ENCODE measurements at regions not wholly inside any gene's neighbourhood (a gene's known extent, or its start where the extent isn't known, plus 50 kb on each side); places are given as distances from the start of the nearest gene placed in this dataset.
A peak's percentile ranks its signal among the peaks of the same experiment; 100 is the strongest.

DNA sequence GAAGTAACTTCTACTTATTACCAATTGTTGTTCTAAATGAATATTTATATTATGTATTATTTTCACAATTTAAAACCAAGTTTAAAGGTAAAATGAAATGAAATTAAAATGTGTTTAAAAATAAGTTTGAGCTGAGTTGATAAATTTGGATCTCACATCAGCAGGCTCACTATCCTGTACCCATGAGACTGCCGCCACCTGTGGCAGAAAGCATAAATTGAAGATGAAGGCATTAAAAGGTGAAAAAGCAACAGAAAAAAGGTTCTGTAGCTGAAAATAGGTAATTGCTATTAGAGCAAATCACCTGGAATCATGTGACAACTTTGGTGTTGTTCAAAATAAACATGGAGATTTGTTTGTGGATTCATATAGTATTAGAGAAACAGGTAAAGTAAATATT is 133.0 kb upstream of the CADM2 start:
- no peak overlapping the region for H3K27ac ChIP-seq
- no peaks in the 10 kb centered on the region for H3K36me3 ChIP-seq
- H3K9me3 ChIP-seq: no peaks in the 10 kb centered on the region
- no peaks in the 10 kb centered on the region for H3K27me3 ChIP-seq
- H3K9ac ChIP-seq: no peak overlapping the region
- H3K4me3 ChIP-seq: no peak overlapping the region
- TF ChIP-seq Cebpa-rat (IDR thresholded peaks at IDR 0.05): no peak
- no peaks in the 10 kb centered on the region for H3K4me1 ChIP-seq
- H3K4me2 ChIP-seq: no peak overlapping the region
- H4K20me1 ChIP-seq: no peaks in the 10 kb centered on the region

DNA sequence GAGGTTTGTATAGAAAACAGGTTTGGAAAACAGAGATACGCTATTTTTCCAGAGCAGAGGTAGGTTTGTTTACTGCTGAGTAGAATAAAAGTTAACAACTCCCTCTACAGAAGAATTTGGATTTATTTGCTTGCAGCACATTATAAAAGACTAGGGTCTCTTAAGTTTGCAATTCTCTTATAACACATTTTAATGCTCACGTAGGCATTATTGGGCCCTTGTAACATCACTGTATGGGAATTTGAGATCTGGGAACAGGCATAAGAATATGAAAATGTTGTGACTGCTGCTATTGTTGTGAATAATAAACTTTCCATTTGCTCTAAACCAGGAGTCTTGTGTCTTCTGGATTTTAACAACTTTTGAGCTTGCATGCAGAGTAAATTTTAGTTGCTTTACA is 128.3 kb upstream of the CADM2 start:
- H3K9ac ChIP-seq: no peak overlapping the region
- H3K27ac ChIP-seq: no peak overlapping the region
- TF ChIP-seq Cebpa-rat (IDR thresholded peaks at IDR 0.05): no peak
- no peaks in the 10 kb centered on the region for H3K27me3 ChIP-seq
- peaks cover 10% of the 10 kb centered on the region for H3K9me3 ChIP-seq
- no peaks in the 10 kb centered on the region for H3K36me3 ChIP-seq
- H3K4me2 ChIP-seq: no peak overlapping the region
- no peaks in the 10 kb centered on the region for H3K4me1 ChIP-seq
- H3K4me3 ChIP-seq: no peak overlapping the region
- H4K20me1 ChIP-seq: no peaks in the 10 kb centered on the region

DNA sequence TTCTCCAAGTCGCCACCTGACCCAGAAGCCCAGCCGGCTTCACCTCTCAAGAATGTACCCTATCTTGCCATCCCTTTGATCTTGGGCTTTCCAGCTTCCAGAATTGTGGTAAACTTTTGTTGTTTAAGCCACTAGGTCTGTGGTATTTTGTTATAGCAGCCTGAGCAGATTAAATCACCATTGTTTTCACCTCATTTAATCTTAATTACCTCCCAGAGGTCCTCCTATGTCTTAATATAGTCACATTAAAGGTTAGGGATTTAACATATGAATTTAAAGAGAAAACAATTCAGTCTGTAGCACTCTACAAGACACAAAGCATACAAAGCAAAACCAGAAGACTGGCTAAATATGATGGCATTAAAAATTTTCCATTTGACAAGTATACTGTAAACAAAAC is 123.4 kb upstream of the CADM2 start:
- Histone ChIP-seq H3K4me1 (no peaks in the 10 kb centered on the region), H3K36me3 (no peaks in the 10 kb centered on the region), H3K27me3 (no peaks in the 10 kb centered on the region), H3K9me3 (peaks cover 10% of the 10 kb centered on the region), H3K4me2 (no peak overlapping the region), H4K20me1 (no peaks in the 10 kb centered on the region), H3K27ac (no peak overlapping the region), H3K9ac (no peak overlapping the region), H3K4me3 (no peak overlapping the region)
- no peak for TF ChIP-seq Cebpa-rat (IDR thresholded peaks at IDR 0.05)

DNA sequence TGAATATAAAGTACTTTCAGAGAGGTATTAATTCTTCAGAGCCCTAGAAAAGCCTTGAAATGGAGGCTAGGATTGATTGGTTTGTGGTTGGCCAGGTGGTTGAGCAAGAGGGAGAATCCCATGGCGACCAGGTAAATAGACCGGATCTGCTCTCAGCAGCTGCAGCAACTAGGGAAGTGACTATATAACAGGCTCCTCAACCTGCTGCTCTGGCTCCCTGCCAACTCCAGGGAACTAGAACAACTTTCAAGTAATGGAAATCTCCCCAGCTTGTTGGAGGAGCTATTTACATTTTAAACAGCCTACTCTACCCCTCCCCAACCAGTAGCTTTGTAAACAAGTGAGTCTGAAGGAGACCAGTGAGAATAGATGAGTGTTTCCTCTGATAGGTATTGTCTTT is 121.8 kb upstream of the CADM2 start:
- no peak for TF ChIP-seq Cebpa-rat (IDR thresholded peaks at IDR 0.05)
- H3K27ac ChIP-seq: no peak overlapping the region
- H3K27me3 ChIP-seq: no peaks in the 10 kb centered on the region
- H3K36me3 ChIP-seq: no peaks in the 10 kb centered on the region
- H3K4me2 ChIP-seq: no peak overlapping the region
- H3K4me1 ChIP-seq: peaks cover 6% of the 10 kb centered on the region; the same call in 1 of the 2 replicates
- H3K4me3 ChIP-seq: no peak overlapping the region
- H3K9me3 ChIP-seq: peaks cover 10% of the 10 kb centered on the region
- H4K20me1 ChIP-seq: no peaks in the 10 kb centered on the region
- no peak overlapping the region for H3K9ac ChIP-seq

DNA sequence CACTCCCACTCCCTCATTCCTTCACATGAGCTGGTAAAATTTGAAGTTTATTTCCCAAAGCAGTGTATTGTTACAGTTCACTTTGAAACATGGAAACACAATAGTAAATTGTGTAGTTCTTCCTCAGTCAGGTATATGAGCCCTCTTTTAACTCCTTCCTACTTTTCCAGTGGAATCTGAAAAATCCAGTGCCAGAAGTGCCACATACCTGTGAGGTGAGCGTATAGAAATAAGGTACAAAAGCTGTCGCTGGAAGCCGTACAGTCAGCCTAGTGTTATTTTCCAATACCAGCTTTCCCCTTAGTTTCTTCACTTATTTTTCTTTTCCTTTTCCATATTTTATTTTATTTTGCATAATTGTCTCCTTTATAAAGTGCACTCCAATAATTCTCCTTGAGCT is 81.7 kb upstream of the CADM2 start:
- H4K20me1 ChIP-seq: no peaks in the 10 kb centered on the region
- H3K36me3 ChIP-seq: no peaks in the 10 kb centered on the region
- no peak overlapping the region for H3K9ac ChIP-seq
- H3K4me3 ChIP-seq: no peak overlapping the region
- H3K4me1 ChIP-seq: peaks cover 29% of the 10 kb centered on the region
- peak overlapping the region; percentile 57 for H3K4me2 ChIP-seq
- TF ChIP-seq Cebpa-rat (IDR thresholded peaks at IDR 0.05): no peak
- no peaks in the 10 kb centered on the region for H3K27me3 ChIP-seq
- no peak overlapping the region for H3K27ac ChIP-seq
- 0 out of 2 replicates have a peak, but pooled peaks cover 5% of the 10 kb centered on the region for H3K9me3 ChIP-seq

DNA sequence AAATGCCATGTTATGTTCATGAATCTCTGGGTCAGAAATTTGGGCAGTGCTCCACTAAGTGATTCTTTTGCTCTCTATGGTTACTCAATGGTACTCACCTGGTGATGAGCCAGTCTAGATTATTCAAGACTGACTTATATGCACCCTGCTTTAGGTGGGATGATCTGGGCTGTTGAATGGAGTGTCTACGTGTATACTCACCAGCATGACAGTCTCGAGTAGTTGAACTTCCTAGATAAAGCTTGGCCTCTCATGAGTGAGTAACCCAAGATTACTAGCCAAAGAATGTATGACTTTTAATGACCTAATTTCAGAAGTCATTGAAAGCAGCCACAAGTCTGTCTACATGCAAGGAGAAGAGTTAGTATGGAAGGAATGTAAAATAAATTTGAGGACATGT is 77.5 kb upstream of the CADM2 start:
- no peak overlapping the region for H3K27ac ChIP-seq
- H4K20me1 ChIP-seq: no peaks in the 10 kb centered on the region
- H3K4me1 ChIP-seq: peaks cover 29% of the 10 kb centered on the region
- H3K36me3 ChIP-seq: no peaks in the 10 kb centered on the region
- no peak overlapping the region for H3K4me3 ChIP-seq
- no peaks in the 10 kb centered on the region for H3K27me3 ChIP-seq
- no peak overlapping the region for H3K4me2 ChIP-seq
- TF ChIP-seq Cebpa-rat (IDR thresholded peaks at IDR 0.05): no peak
- H3K9ac ChIP-seq: no peak overlapping the region
- peaks cover 18% of the 10 kb centered on the region; the same call in 1 of the 2 replicates for H3K9me3 ChIP-seq

DNA sequence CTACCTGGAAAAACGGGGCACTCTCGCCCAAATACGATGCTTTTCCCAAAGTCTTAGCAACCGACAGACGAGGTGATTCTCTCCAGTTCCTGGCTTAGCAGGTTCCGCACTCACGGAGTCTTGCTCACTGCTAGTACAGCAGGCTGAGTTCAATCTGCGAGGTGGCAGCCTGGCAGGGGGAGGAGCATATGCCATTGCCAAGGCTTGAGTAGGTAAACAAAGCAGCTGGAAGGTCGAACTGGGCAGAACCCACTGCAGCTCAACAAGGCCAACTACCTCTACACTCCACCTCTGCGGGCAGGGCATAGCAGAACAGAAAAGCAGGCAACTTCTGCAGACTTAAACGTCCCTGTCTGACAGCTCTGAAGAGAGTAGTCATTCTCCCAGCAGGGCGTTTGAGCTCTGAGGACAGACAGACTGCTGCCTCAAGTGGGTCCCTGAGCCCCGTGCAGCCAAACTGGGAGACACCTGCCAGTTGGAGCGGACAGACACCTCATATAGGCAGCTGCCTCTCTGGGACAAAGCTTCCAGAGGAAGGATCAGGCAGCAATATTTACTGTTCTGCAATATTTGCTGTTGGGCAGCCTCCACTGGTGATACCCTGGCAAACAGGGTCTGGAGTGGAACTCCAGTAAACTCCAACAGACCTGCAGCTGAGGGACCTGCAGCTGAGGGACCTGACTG is 73.4 kb upstream of the CADM2 start:
- H3K4me2 ChIP-seq: no peak overlapping the region
- no peak overlapping the region for H3K9ac ChIP-seq

DNA sequence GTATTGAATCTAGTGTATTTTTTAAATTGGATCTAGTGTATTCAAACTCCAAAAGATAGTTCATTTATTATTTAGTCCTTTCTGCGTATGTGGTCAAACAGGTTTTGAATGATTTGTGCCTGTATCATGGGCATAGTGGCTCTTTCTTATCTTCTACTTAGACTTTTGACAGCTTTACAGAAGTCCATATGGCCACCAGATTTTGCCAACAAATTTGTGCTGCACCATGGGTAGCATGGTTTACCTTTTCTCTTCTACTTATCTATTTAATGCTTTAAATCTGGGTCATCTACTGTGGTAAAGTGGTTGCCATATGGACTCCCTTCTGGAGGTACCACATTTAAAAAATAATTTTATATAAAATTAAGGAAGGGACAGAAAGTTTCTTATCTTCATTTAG is 66.9 kb upstream of the CADM2 start:
- no peak for TF ChIP-seq Cebpa-rat (IDR thresholded peaks at IDR 0.05)
- no peaks in the 10 kb centered on the region for H4K20me1 ChIP-seq
- peaks cover 12% of the 10 kb centered on the region for H3K9me3 ChIP-seq
- no peak overlapping the region for H3K9ac ChIP-seq
- no peak overlapping the region for H3K4me3 ChIP-seq
- no peaks in the 10 kb centered on the region; the same call in 1 of the 2 replicates for H3K4me1 ChIP-seq
- H3K36me3 ChIP-seq: no peaks in the 10 kb centered on the region
- no peak overlapping the region for H3K4me2 ChIP-seq
- no peak overlapping the region for H3K27ac ChIP-seq
- H3K27me3 ChIP-seq: no peaks in the 10 kb centered on the region

More for the DNA sequence above, 73.4 kb upstream of the CADM2 start:
- H3K4me1 ChIP-seq: no peaks in the 10 kb centered on the region; the same call in 1 of the 2 replicates
- no peaks in the 10 kb centered on the region for H4K20me1 ChIP-seq
- no peaks in the 10 kb centered on the region for H3K27me3 ChIP-seq
- no peak overlapping the region for H3K4me3 ChIP-seq
- H3K27ac ChIP-seq: no peak overlapping the region
- H3K36me3 ChIP-seq: no peaks in the 10 kb centered on the region
- TF ChIP-seq Cebpa-rat (IDR thresholded peaks at IDR 0.05): no peak
- peaks cover 19% of the 10 kb centered on the region; the same call in 1 of the 2 replicates for H3K9me3 ChIP-seq

DNA sequence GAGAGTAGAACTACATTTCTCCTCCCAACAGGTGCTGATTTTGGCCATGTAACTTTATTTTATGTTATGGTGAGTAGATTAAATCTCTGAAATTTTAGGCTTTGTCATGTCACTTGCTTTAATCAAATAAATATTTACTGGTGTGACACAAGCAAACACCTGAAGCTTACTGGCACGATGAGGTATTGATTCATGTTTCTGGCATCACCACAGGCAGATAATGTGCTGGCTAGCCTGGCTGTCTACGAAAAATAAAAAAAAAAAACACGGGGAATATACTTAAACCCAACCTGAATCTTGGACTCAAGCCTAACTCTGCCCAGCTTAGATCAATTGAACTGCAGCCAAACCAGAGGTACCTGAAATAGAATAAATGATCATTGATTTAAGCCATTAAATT is 65.6 kb upstream of the CADM2 start:
- no peak overlapping the region for H3K9ac ChIP-seq
- H4K20me1 ChIP-seq: no peaks in the 10 kb centered on the region
- H3K4me2 ChIP-seq: no peak overlapping the region
- no peak overlapping the region for H3K4me3 ChIP-seq
- H3K27ac ChIP-seq: no peak overlapping the region
- H3K9me3 ChIP-seq: peaks cover 24% of the 10 kb centered on the region
- H3K27me3 ChIP-seq: no peaks in the 10 kb centered on the region
- H3K4me1 ChIP-seq: no peaks in the 10 kb centered on the region
- no peaks in the 10 kb centered on the region for H3K36me3 ChIP-seq
- no peak for TF ChIP-seq Cebpa-rat (IDR thresholded peaks at IDR 0.05)

DNA sequence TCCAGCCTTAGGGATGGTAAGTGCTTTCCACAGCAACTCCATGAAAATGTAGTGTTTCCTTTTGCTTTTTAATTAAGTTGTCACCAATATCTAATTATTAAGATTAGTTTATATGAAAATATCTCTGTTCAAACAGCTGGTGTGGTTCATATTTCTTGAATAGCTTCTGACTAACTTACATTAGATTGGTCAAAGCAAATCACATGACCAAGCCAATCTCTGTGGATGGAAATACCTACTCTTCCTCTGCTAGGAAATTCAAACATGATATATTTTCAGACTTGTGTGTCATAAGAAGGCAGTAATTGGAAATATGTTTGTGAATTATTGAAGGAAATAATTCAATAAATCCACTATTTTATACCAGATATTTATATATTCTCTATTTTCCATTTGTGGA is 54.6 kb upstream of the CADM2 start:
- Histone ChIP-seq H4K20me1 (no peaks in the 10 kb centered on the region), H3K4me2 (no peak overlapping the region), H3K27ac (no peak overlapping the region), H3K4me3 (no peak overlapping the region), H3K27me3 (no peaks in the 10 kb centered on the region), H3K36me3 (no peaks in the 10 kb centered on the region), H3K9me3 (peaks cover 24% of the 10 kb centered on the region), H3K9ac (no peak overlapping the region), H3K4me1 (no peaks in the 10 kb centered on the region)
- no peak for TF ChIP-seq Cebpa-rat (IDR thresholded peaks at IDR 0.05)
